ENCODE measurements at regions not wholly inside any gene's neighbourhood (a gene's known extent, or its start where the extent isn't known, plus 50 kb on each side); places are given as distances from the start of the nearest gene placed in this dataset.

GRCh38 chr2:107717661-107718060, 109.0 kb upstream of the RGPD4 start:
- no peak for TF ChIP-seq CTCF (IDR thresholded peaks at IDR 0.05; ENCODE audit: low read depth, low read length, poor library complexity, severe bottlenecking)
- TF ChIP-seq EZH2phosphoT487 (IDR thresholded peaks at IDR 0.05; ENCODE audit: borderline replicate concordance, low read length), result no peak
